ENCODE measurements at regions not wholly inside any gene's neighbourhood (a gene's known extent, or its start where the extent isn't known, plus 50 kb on each side); places are given as distances from the start of the nearest gene placed in this dataset.

GRCh38 chr5:23257656-23258055 is 249.8 kb upstream of the PRDM9 start:
- Histone ChIP-seq H3K36me3 (ENCODE audit: insufficient read depth) (no peaks in the 10 kb centered on the region), H3K27ac (ENCODE audit: low read depth) (no peak overlapping the region), H3K4me1 (ENCODE audit: insufficient read depth) (no peaks in the 10 kb centered on the region), H3K4me3 (ENCODE audit: low read depth, low read length) (no peak overlapping the region)
- DNase-seq (ENCODE audit: extremely low spot score), result no peak

- no peak for DNase-seq (ENCODE audit: extremely low spot score)
- WGBS, result 54% methylated on average over 1 of the region's 1 CpG
- Histone ChIP-seq H3K4me1 (ENCODE audit: insufficient read depth) (no peaks in the 10 kb centered on the region), H3K36me3 (ENCODE audit: insufficient read depth) (no peaks in the 10 kb centered on the region), H3K27ac (ENCODE audit: low read depth) (no peak overlapping the region), H3K4me3 (ENCODE audit: low read depth, low read length) (no peak overlapping the region)
These were observed 253.7 kb upstream of the PRDM9 start for GRCh38 chr5:23253621-23254198.

GRCh38 chr5:23242891-23243290 is 264.5 kb upstream of the PRDM9 start:
- no peaks in the 10 kb centered on the region for H3K4me1 ChIP-seq (ENCODE audit: insufficient read depth)
- no peaks in the 10 kb centered on the region for H3K36me3 ChIP-seq (ENCODE audit: insufficient read depth)
- DNase-seq (ENCODE audit: extremely low spot score), result no peak
- no peak overlapping the region for H3K4me3 ChIP-seq (ENCODE audit: low read depth, low read length)
- no peak overlapping the region for H3K27ac ChIP-seq (ENCODE audit: low read depth)
- WGBS, result 77% methylated on average over 2 of the region's 2 CpGs

- H3K36me3 ChIP-seq (ENCODE audit: insufficient read depth), result no peaks in the 10 kb centered on the region
- 75% methylated on average over 1 of the region's 1 CpG for WGBS
- no peaks in the 10 kb centered on the region for H3K4me1 ChIP-seq (ENCODE audit: insufficient read depth)
- H3K27ac ChIP-seq (ENCODE audit: low read depth), result no peak overlapping the region
- no peak overlapping the region for H3K4me3 ChIP-seq (ENCODE audit: low read depth, low read length)
- DNase-seq (ENCODE audit: extremely low spot score), result no peak
These were observed 272.2 kb upstream of the PRDM9 start for GRCh38 chr5:23235246-23235645.

GRCh38 chr5:23234197-23234596 is 273.2 kb upstream of the PRDM9 start:
- H3K4me3 ChIP-seq (ENCODE audit: low read depth, low read length), result no peak overlapping the region
- no peak for DNase-seq (ENCODE audit: extremely low spot score)
- no peak overlapping the region for H3K27ac ChIP-seq (ENCODE audit: low read depth)
- H3K4me1 ChIP-seq (ENCODE audit: insufficient read depth), result no peaks in the 10 kb centered on the region
- no peaks in the 10 kb centered on the region for H3K36me3 ChIP-seq (ENCODE audit: insufficient read depth)
- 74% methylated on average over 4 of the region's 4 CpGs for WGBS

GRCh38 chr5:23223846-23224245 is 283.6 kb upstream of the PRDM9 start:
- no peak overlapping the region for H3K4me3 ChIP-seq (ENCODE audit: low read depth, low read length)
- H3K4me1 ChIP-seq (ENCODE audit: insufficient read depth), result no peaks in the 10 kb centered on the region
- H3K27ac ChIP-seq (ENCODE audit: low read depth), result no peak overlapping the region
- H3K36me3 ChIP-seq (ENCODE audit: insufficient read depth), result no peaks in the 10 kb centered on the region
- DNase-seq (ENCODE audit: extremely low spot score), result no peak

GRCh38 chr5:23221831-23222230 is 285.6 kb upstream of the PRDM9 start:
- H3K27ac ChIP-seq (ENCODE audit: low read depth), result no peak overlapping the region
- no peak overlapping the region for H3K4me3 ChIP-seq (ENCODE audit: low read depth, low read length)
- WGBS, result 79% methylated on average over 3 of the region's 3 CpGs
- no peaks in the 10 kb centered on the region for H3K36me3 ChIP-seq (ENCODE audit: insufficient read depth)
- no peaks in the 10 kb centered on the region for H3K4me1 ChIP-seq (ENCODE audit: insufficient read depth)
- no peak for DNase-seq (ENCODE audit: extremely low spot score)

GRCh38 chr5:23217159-23217558 is 290.2 kb upstream of the PRDM9 start:
- Histone ChIP-seq H3K4me3 (ENCODE audit: low read depth, low read length) (no peak overlapping the region), H3K36me3 (ENCODE audit: insufficient read depth) (no peaks in the 10 kb centered on the region), H3K27ac (ENCODE audit: low read depth) (no peak overlapping the region), H3K4me1 (ENCODE audit: insufficient read depth) (no peaks in the 10 kb centered on the region)
- WGBS, result 63% methylated on average over 1 of the region's 1 CpG
- no peak for DNase-seq (ENCODE audit: extremely low spot score)

- 87% methylated on average over 5 of the region's 5 CpGs for WGBS
- Histone ChIP-seq H3K4me1 (ENCODE audit: insufficient read depth) (no peaks in the 10 kb centered on the region), H3K4me3 (ENCODE audit: low read depth, low read length) (no peak overlapping the region), H3K36me3 (ENCODE audit: insufficient read depth) (no peaks in the 10 kb centered on the region), H3K27ac (ENCODE audit: low read depth) (no peak overlapping the region)
- no peak for DNase-seq (ENCODE audit: extremely low spot score)
These were observed 291.1 kb upstream of the PRDM9 start for GRCh38 chr5:23216345-23216744.

- WGBS, result 3% methylated on average over 1 of the region's 1 CpG
- H3K4me3 ChIP-seq (ENCODE audit: low read depth, low read length), result no peak overlapping the region
- H3K27ac ChIP-seq (ENCODE audit: low read depth), result no peak overlapping the region
- no peaks in the 10 kb centered on the region for H3K36me3 ChIP-seq (ENCODE audit: insufficient read depth)
- no peak for DNase-seq (ENCODE audit: extremely low spot score)
- H3K4me1 ChIP-seq (ENCODE audit: insufficient read depth), result no peaks in the 10 kb centered on the region
These were observed 298.4 kb upstream of the PRDM9 start for GRCh38 chr5:23208959-23209431.

GRCh38 chr5:23204111-23204510 is 303.3 kb upstream of the PRDM9 start:
- Histone ChIP-seq H3K27ac (ENCODE audit: low read depth) (no peak overlapping the region), H3K36me3 (ENCODE audit: insufficient read depth) (no peaks in the 10 kb centered on the region), H3K4me3 (ENCODE audit: low read depth, low read length) (no peak overlapping the region), H3K4me1 (ENCODE audit: insufficient read depth) (no peaks in the 10 kb centered on the region)
- no peak for DNase-seq (ENCODE audit: extremely low spot score)

GRCh38 chr5:23169660-23170416 is 316.7 kb upstream of the CDH12 start:
- H3K36me3 ChIP-seq (ENCODE audit: insufficient read depth), result no peaks in the 10 kb centered on the region
- 71% methylated on average over 7 of the region's 7 CpGs for WGBS
- no peak for DNase-seq (ENCODE audit: extremely low spot score)
- H3K4me1 ChIP-seq (ENCODE audit: insufficient read depth), result no peaks in the 10 kb centered on the region
- H3K4me3 ChIP-seq (ENCODE audit: low read depth, low read length), result no peak overlapping the region
- no peak overlapping the region for H3K27ac ChIP-seq (ENCODE audit: low read depth)

- Histone ChIP-seq H3K36me3 (ENCODE audit: insufficient read depth) (no peaks in the 10 kb centered on the region), H3K4me3 (ENCODE audit: low read depth, low read length) (no peak overlapping the region), H3K27ac (ENCODE audit: low read depth) (no peak overlapping the region), H3K4me1 (ENCODE audit: insufficient read depth) (no peaks in the 10 kb centered on the region)
- no peak for DNase-seq (ENCODE audit: extremely low spot score)
These were observed 311.8 kb upstream of the CDH12 start for GRCh38 chr5:23164971-23165370.

- Histone ChIP-seq H3K4me1 (ENCODE audit: insufficient read depth) (no peaks in the 10 kb centered on the region), H3K4me3 (ENCODE audit: low read depth, low read length) (no peak overlapping the region), H3K27ac (ENCODE audit: low read depth) (no peak overlapping the region), H3K36me3 (ENCODE audit: insufficient read depth) (no peaks in the 10 kb centered on the region)
- DNase-seq (ENCODE audit: extremely low spot score), result no peak
- whole genome bisulfite sequencing, result 81% methylated on average over 2 of the region's 2 CpGs
These were observed 305.0 kb upstream of the CDH12 start for GRCh38 chr5:23158179-23158578.
